GM12874 (cell line): ENCODE measurements at regions not wholly inside any gene's neighbourhood (a gene's known extent, or its start where the extent isn't known, plus 50 kb on each side); places are given as distances from the start of the nearest gene placed in this dataset.

ENCODE experiments used
- CTCF ChIP-seq: IDR thresholded peaks from 2 replicates; pipeline ENCODE4 v1.5.1; 2011; ENCODE audit warnings: low read depth, mild to moderate bottlenecking, control low read depth, low read length, moderate library complexity; ENCODE audit not compliant: insufficient read depth

- TF ChIP-seq CTCF, result no peak
Measured at GRCh38 chr15:20358779-20359414, 182.7 kb downstream of the GOLGA6L6 start.

- TF ChIP-seq CTCF, result no peak
Measured at GRCh38 chr15:20358066-20358778, 183.4 kb downstream of the GOLGA6L6 start.

DNA sequence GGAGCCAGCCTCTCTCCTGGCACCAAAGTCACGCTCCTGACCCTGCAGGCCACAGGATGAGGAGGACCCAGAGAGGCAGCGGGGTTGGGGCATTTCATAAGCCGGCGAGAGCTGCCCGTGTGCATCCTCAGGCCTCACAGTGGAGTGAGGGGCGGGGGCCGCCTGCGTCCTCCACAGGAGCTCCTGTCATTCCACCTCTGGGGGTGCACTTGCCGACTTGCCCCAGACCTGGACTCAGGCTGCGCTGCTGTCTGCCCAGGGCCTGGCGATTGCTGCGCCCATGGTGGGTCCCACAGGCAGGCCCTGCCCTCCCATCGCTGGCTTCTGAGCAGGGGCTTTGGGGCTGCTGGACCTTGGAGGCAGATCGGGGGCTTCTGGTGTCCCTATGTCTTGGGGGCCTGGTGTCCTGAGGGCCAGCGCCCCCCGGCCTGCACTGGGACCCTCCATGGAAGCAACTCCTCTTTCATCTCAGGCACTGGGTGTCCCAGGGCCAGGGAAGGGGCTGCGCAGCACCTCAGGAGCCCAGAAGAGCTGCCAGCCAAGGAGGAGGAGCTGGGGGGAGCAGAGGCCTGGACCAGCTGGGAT is 184.0 kb downstream of the GOLGA6L6 start:
- no peak for TF ChIP-seq CTCF

- no peak for TF ChIP-seq CTCF
Measured at GRCh38 chr15:20356911-20357480, 184.6 kb downstream of the GOLGA6L6 start.

GRCh38 chr15:20356444-20356910 is 185.1 kb downstream of the GOLGA6L6 start:
- peak; percentile 83 for TF ChIP-seq CTCF

GRCh38 chr15:20355256-20355868 is 186.2 kb downstream of the GOLGA6L6 start:
- no peak for TF ChIP-seq CTCF
